ENCODE measurements at regions not wholly inside any gene's neighbourhood (a gene's known extent, or its start where the extent isn't known, plus 50 kb on each side); places are given as distances from the start of the nearest gene placed in this dataset.

GRCh38 chr15:61621146-61621545 is 392.0 kb upstream of the RORA start:
- no peak for DNase-seq

DNA sequence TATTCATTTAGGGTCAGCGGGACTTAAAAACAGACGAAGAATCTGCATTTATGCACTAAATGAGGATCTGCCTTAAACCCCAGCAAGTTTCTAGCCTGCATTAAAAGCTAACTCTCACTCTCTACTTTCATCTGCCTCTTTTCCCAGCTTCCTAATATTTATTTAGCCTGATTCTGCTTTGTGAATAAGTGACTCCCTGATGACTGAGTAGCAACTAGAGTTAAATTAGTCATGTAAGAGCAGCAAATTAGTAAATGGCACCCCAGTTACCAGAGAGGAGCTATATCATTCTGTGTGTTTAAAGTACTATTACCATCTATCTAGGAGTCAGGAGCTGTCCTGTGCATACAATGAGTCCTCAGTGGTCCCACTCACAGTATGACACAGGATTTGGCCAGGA is 391.0 kb upstream of the RORA start:
- DNase-seq = no peak

DNA sequence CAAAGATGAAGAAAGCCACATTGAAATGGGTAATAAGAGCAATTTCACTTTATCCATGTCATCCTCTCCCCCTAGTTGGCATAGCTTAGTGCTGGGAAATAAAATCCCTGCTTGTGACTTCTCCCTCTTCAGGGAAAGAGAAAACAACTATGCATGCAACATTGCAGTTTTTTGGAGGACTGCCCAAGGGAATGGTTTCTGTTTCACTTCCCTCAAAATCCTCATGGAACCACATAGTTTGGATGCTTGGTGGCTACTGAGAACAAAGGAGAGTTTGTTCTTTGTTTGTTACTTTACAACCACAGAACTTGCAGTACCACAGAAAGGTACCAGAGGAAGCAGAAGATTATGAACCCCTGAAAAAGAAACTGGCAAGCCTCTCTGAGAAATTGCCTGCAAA is 384.6 kb upstream of the RORA start:
- no peak for DNase-seq

- DNase-seq = no peak
Observed at GRCh38 chr15:61613138-61613537, 384.0 kb upstream of the RORA start.

DNA sequence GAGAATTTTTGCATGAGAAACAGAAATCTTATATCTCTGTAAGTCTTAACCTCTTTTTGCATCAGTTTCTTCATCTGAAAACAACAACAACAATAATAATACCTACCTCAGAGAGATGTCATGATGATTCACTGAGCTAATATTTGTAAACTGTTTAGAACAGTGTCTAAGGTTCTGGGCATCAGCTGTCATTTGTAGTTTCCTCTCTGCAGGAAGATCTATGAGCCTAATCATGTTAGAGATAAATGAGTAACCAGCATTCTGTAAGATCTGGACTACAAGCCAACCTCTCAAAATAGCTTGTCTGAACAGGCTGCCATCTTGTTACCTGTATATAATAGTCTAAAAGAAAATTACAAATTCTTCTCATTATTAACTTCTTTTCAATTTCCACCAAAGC is 383.0 kb upstream of the RORA start:
- no peak for DNase-seq

- no peak for DNase-seq
Observed at GRCh38 chr15:61605343-61605742, 376.2 kb upstream of the RORA start.

DNA sequence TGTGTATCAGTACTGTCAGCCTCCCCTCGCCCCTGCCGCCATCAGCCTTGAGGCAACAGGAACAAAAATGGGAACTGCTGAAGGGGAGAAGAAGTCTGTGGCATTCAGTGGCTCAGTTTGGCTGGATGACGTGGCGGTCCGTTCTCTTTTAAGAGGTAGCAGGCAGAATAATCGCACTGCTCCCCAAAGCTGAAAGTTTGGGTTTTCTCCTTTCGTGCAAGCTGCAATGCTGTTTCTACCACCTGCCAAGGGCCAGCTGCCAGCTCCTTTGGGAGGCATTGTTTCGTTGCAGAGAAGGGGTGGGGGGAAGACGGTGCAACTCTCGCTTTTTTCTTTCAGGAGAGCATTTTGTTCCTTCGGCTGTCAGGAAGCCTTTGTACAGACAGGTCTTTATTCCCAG is 369.6 kb upstream of the RORA start:
- DNase-seq = no peak

- no peak for DNase-seq
Observed at GRCh38 chr15:61584410-61584809, 355.3 kb upstream of the RORA start.

DNA sequence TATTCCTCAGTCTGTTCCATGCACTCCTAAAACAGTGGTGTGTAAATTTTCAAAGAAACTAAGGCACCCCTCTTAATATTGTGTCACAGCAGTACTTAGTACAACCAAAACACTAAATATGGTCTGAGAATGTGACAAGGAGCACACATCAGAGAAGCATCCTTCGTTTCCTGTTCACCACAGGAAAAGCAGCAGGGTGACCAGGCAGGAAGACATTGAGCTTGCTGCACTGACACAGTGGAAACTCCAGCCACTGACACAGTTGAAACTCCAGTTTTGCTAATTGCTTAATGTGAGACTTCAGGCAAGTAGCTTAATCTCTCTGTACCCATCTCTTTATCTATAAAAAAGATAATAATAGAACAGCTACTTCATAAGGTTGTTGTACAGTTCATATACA is 353.0 kb upstream of the RORA start:
- DNase-seq = no peak

DNA sequence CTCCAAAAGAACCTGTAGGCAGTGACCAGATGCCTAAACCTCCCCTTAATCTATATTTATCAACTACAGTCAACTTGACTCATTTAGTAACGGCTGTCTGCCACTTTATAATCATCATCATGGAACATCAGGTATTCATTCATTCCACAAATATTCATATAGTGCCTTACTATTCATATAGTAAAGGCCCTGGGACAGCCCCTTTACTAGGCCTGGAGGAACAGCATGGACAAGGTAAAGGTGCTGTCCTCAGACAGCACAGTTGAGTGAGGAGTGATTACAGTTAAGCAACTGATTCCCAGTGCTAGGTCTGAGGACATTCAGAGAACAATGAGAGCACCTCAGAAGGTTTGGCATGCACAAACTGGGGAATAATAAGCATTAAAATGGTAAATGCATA is 346.5 kb upstream of the RORA start:
- no peak for DNase-seq

DNA sequence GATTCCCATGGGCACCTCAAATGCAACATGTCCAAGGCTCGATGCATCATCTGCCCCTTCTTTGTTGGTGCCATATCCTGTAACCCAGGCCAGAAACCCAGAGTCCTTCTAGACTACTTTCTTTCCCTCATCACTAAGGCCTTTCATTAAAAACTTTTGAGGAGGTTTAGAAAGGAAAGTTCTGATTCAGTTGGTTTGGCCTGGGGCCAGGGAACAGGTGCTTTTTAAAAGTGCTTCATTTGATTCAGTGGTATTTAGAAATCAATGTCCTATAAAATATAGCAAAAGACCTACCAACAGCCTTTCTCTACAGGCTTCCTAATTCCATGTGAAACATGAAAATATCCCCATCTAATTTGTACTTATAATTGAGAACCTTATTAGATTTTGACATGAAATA is 341.9 kb upstream of the RORA start:
- no peak for DNase-seq

GRCh38 chr15:61564785-61565184 is 335.7 kb upstream of the RORA start:
- no peak for DNase-seq

DNA sequence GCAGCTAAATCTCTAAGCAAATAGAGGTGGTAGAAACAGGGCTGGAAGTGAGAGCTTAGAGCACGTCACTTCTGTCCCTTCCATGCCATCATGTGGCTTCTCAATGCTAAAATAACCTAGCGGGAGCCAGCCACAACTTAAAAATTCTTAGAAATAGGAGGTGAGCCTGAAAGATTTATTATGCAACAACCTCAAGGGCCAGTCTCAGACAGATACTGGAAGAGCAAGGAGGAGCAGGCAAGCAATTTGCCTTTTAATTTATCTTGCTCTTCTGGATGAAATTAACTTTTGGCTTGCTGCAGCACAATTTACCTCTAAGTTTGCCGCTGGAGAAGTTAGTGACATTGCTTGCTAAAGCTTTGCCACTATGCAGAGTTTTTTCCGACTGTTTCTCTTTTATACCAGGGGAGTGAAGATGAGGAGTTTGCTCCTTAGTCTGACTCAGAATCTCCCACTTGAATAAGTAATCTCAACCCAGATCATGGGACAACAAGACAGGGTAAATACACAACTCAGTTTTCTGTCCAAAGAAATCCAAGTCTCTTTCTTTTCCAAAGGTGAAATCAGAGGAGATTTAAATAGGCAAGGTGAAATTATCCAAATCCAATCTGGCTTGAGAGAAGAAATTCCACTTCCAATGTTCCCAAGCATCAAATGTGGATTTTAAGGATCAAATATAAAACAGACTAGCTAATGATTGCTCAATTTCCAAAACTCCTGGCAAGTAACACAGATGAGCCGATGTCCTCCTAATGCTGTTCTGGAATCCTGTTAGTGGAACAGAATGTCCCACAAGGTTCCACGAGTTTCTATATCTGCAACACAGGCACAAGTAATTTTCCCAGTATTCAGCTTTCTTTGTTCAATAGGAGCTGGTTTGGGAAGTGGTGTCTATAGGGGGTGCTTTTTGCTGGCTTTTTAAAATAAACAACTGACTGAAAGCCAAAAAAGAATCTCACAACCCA is 329.4 kb upstream of the RORA start:
- no peak for DNase-seq

DNA sequence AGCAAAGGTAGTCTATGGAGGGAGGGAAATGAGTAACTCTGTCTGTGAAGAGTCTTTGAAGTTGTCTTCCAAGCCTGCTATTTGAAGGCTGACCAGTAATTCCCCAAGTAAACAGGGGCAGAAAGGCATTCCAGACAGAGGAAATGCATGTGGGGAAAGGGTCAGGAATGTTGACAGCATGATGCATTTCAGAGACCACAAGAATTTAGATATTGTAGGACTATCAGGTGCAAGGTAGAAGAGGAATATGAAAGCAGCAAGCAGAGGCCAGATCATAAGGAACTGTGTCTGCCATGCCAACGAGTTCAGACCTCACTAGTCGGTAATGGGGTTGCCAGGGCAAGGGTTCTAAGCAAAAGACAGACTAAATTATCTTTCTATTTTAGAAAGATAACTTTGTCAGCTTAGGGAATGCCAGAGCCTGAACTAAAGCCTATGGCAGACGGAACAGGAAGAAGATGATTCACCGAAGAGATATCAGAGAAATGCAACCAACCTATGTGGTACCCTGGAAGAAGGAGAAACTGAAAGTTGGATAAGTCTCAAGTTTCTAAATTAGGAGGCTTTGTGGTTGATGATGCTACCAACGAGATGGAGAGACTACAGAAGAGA is 327.0 kb upstream of the RORA start:
- DNase-seq = no peak

DNA sequence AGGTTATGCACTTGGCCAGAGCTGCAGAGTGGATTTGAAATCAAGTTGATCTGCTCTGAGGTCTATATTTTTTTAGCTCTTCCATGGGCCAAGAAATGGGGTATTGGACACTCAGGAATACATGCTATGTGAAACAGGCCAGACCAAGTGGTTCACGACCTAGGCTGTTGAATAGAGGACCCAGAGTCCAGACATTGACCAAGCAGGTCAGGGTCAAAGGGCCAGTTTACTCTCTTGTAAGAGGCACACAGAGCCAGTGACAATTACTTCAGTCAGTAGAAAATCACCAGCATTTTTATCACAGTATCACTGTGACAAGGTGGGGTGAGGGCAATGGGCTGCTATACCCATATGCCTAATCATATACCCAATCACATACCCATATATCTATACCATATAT is 320.6 kb upstream of the RORA start:
- no peak for DNase-seq

DNA sequence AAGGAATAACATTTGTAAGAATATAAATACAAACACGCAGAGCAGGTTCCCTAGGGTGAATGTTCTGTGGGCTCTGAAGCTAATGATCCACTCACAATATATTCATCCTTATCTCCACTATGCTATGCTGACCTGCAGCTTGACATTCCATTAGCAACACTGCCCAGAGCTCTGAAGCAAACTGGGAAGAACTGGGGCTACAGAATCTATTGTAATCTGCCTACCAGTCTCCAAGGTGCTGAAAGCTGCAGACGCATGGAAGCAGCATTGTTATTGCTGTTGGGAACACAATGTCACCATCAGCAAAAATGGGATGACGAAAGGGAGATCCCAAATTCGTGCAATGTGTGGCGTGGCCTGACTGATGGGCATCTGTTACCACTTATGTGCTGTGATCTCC is 316.7 kb upstream of the RORA start:
- DNase-seq = no peak

DNA sequence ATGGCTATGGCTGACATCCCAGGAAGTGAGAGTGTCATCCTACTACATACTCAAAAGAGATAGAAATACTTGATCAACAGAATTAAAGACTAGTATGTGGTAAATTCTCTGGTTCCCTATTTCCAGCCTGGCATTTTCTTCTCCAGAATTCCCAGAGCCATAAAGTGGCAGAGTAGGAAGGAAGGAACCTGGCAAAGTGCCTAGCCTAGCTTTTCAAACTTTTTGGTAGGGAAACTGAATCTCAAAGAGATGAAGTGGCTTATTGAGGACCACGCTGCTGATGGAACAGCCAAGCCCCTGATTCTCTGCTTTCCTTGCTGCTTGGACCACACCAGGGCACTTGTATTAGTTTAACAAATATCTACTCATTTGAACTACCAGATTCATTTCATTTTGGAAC is 312.4 kb upstream of the RORA start:
- no peak for DNase-seq

DNA sequence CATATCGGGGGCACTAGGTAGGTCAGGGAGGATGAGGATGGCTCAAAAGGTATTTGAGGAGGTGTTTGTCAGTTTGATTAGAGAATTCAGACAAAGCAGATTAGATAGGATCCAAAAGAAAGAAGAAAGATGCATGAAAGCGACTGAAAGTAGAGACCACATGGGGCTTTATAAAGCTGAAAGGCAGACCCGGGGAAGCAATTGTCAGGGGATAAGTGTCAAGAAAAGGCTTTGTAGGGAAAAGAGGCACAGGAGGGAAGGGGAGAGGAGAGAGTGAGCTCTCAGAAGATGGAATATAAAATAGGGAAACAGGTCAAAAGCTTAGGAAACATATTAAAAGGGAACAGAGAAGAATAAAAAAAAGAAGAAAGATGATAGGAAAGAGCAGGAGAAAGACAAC is 308.2 kb upstream of the RORA start:
- DNase-seq = no peak

- DNase-seq = no peak
Observed at GRCh38 chr15:61534986-61535385, 305.9 kb upstream of the RORA start.

- no peak for DNase-seq
Observed at GRCh38 chr15:61530769-61531168, 301.7 kb upstream of the RORA start.

DNA sequence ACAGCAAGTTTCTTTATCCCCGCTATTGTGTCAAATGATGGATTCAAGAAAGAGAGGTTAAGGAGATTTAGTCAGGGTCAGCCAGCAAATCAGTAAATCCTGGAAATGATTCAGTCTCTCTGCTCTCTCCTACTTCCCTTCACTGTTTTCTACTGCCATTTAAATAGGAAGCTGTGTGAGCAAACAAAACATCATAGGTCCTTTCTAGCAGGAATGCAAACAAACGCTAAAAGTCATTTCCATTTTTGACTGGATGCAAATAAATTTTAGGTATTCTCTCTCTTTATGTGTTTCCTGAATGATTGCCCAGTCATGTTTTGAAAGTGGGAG is 299.4 kb upstream of the RORA start:
- DNase-seq = no peak

DNA sequence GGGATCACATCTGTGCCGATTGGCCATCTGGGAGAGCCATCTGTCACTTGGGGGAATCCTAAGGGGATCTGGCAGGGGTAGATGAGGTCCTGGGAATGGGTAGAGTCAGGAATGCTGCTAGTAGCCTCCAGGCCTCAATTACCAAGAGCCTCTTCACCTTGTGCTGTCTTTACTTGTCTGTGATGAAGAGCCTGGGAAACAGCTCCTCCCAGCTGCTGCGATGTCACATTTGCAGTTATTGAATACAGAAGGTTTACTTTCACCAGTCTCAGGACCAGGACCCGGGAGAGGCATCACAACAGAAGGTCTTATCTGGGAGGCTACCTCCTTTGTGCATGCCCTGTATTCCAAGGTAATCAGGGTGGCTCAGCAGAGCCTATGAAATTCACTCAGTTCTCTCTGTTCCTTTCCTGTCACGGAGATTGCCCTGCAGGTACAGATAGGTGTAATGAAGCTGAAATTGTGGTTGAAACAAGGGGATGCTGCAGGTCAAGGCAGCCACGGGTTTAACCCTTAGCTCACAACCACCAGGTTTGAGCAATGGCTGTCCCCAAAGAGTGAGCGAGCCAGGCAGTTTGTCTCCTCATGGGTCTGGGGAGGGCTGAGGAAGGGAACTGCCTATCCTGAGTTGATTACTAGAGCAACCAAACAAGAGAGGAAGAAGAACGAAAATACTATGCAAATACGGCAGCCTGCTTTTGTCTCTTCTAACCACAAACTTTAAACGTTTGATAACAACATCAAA is 298.9 kb upstream of the RORA start:
- no peak for DNase-seq

DNA sequence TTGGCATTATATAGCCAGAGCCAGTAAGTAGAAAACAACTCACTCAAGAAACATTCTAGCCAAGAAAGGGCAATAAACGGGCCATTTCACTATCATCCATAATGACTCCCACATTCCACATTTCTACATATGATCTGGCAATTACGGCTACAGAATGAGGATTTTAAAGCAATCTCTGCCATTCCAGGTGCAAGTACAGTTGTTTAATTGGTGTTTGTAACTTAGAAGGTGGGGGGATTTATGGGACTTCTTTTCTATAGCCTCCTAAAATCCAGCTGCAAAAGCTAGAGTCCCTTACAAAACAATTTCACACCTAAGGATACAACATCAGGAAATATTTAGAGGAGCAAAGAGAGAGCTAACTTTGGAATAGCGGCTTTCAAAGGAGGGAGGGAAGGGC is 295.4 kb upstream of the RORA start:
- DNase-seq = no peak

DNA sequence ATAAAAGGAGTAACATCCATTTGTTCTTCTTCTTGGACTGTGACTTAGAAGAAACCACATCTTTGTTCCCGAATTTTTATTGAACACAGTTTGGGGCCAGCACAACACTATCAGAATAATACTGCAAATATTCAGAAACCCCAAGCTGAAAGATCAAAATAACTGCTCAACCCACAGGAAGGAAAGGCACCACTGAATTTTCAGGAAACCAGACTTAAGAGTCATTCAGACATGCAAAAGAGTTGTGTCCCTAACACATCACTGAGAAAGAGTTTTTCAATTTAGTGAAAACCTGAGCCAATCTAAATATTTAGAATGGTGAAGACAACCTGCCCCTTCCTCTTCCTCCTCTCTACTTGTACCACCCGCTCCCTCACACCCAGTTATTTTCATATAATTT is 295.0 kb upstream of the RORA start:
- no peak for DNase-seq

All from NCI-H2029 treated with DMSO at 0.1 percent for 48 hours (cell line).